Choroid plexus epithelial cell (primary cell): ENCODE measurements at regions not wholly inside any gene's neighbourhood (a gene's known extent, or its start where the extent isn't known, plus 50 kb on each side); places are given as distances from the start of the nearest gene placed in this dataset.

ENCODE experiments used
- DNase-seq: peaks from one replicate; pipeline ENCODE4 v3.0.0-alpha.2; 2010; ENCODE audit warnings: low read depth
- H3K4me3 ChIP-seq: 2 replicates; pipeline ENCODE4 v1.5.1; 2011; ENCODE audit warnings: low read depth, mild to moderate bottlenecking, control low read depth, low read length, moderate library complexity
- TF ChIP-seq, protein P1 (sequence below): conservative IDR thresholded peaks from 2 replicates; pipeline ENCODE4 v1.5.1; 2011; ENCODE audit warnings: low read depth, mild to moderate bottlenecking, control low read depth, inconsistent platforms, low read length, moderate library complexity

DNA sequence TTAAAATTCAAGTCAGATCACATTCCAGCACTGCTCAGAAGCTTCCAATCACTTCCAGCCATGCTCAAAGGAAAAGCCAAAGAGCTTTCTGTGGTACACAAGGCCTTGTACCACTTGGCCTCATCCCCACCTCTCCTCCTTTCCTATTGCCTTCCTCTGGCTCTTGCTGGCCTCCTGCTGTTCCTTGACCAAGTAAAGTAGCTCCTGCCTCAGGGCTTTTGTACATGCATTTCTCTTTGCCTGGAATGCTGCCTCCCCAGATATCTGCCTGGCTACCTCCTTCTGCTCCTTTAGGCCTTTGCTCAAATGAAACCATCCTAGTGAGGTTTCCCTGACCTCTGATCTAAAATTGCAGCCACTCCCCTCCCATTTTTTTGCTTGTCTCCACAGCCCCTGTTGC lies 51.2 kb upstream of the TCL1B start:
- TF ChIP-seq, protein P1, sequence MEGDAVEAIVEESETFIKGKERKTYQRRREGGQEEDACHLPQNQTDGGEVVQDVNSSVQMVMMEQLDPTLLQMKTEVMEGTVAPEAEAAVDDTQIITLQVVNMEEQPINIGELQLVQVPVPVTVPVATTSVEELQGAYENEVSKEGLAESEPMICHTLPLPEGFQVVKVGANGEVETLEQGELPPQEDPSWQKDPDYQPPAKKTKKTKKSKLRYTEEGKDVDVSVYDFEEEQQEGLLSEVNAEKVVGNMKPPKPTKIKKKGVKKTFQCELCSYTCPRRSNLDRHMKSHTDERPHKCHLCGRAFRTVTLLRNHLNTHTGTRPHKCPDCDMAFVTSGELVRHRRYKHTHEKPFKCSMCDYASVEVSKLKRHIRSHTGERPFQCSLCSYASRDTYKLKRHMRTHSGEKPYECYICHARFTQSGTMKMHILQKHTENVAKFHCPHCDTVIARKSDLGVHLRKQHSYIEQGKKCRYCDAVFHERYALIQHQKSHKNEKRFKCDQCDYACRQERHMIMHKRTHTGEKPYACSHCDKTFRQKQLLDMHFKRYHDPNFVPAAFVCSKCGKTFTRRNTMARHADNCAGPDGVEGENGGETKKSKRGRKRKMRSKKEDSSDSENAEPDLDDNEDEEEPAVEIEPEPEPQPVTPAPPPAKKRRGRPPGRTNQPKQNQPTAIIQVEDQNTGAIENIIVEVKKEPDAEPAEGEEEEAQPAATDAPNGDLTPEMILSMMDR = no peak
- no peak for DNase-seq
- no peak overlapping the region for H3K4me3 ChIP-seq
